ENCODE measurements at regions not wholly inside any gene's neighbourhood (a gene's known extent, or its start where the extent isn't known, plus 50 kb on each side); places are given as distances from the start of the nearest gene placed in this dataset.

DNA sequence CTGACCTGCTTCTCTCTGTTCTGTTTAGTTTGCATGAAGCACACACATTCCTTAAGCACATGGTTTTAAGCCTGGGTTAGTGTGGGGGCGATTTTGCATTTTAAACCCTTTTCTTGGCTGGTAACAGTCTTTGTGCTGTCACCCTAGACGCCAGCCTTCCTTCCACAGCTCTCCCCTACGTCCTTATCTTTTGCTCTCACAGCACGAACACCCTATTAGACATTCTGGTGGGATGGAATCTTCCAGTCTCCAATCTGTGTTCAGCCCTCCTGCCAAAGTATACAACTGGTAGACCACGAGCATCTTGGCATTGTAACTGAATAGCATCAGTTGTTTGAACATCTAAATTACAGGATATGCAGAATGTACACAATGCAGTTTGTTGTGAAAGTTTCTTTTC lies 316.9 kb upstream of the IRX2 start:
- TF ChIP-seq EP300 (IDR thresholded peaks at IDR 0.05), result no peak
- TF ChIP-seq, protein P1, sequence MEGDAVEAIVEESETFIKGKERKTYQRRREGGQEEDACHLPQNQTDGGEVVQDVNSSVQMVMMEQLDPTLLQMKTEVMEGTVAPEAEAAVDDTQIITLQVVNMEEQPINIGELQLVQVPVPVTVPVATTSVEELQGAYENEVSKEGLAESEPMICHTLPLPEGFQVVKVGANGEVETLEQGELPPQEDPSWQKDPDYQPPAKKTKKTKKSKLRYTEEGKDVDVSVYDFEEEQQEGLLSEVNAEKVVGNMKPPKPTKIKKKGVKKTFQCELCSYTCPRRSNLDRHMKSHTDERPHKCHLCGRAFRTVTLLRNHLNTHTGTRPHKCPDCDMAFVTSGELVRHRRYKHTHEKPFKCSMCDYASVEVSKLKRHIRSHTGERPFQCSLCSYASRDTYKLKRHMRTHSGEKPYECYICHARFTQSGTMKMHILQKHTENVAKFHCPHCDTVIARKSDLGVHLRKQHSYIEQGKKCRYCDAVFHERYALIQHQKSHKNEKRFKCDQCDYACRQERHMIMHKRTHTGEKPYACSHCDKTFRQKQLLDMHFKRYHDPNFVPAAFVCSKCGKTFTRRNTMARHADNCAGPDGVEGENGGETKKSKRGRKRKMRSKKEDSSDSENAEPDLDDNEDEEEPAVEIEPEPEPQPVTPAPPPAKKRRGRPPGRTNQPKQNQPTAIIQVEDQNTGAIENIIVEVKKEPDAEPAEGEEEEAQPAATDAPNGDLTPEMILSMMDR (IDR thresholded peaks at IDR 0.05), result no peak
- TF ChIP-seq POLR2A (IDR thresholded peaks at IDR 0.05), result no peak

All from sigmoid colon (tissue), 4 donors.